H7 (cell line): ENCODE measurements at regions not wholly inside any gene's neighbourhood (a gene's known extent, or its start where the extent isn't known, plus 50 kb on each side); places are given as distances from the start of the nearest gene placed in this dataset.

ENCODE experiments used
- DNase-seq: peaks from one replicate; pipeline ENCODE4 v3.0.0; 2012
- H3K27me3 ChIP-seq: 2 replicates; pipeline ENCODE4 v1.6.0; 2011; ENCODE audit warnings: mild to moderate bottlenecking, low read length; ENCODE audit not compliant: control insufficient read depth, insufficient read depth
- H3K36me3 ChIP-seq: replicated peaks from 2 replicates; pipeline ENCODE4 v1.5.1; 2011; ENCODE audit warnings: low read length; ENCODE audit not compliant: control insufficient read depth, insufficient read depth
- H3K4me3 ChIP-seq: 2 replicates; pipeline ENCODE4 v1.5.1; 2011; ENCODE audit warnings: low read depth, mild to moderate bottlenecking, control low read depth, low read length, moderate library complexity; ENCODE audit not compliant: insufficient read depth

- no peaks in the 10 kb centered on the region for H3K27me3 ChIP-seq
- no peaks in the 10 kb centered on the region for H3K36me3 ChIP-seq
- H3K4me3 ChIP-seq = no peak overlapping the region
- no peak for DNase-seq
Observed at GRCh38 chr2:58665154-58665553, 424.0 kb upstream of the FANCL start.

- Histone ChIP-seq H3K36me3 (no peaks in the 10 kb centered on the region), H3K4me3 (no peak overlapping the region), H3K27me3 (no peaks in the 10 kb centered on the region)
- DNase-seq = no peak
Observed at GRCh38 chr2:58664523-58665151, 423.5 kb upstream of the FANCL start.

DNA sequence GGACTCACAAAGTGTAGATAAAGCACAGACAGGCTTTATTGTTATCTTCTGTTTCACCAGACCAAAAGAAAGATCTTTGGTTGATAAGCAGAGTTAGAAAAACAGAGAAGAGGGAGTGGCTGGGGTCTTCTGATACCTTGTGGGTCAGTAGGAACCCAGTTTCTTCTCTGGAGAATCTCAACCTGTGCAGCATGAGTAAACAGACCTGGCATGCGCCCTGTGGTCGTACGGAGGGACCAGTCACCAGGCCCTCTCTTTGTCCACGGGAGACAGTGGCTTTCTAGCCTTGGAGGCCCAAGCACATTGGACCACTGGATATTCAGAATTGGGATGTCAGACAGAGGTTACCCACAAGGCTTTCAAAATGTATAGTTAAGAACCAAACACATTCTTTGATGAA lies 418.9 kb upstream of the FANCL start:
- Histone ChIP-seq H3K4me3 (no peak overlapping the region), H3K27me3 (no peaks in the 10 kb centered on the region), H3K36me3 (no peaks in the 10 kb centered on the region)
- DNase-seq = no peak

GRCh38 chr2:58655152-58655551 lies 414.0 kb upstream of the FANCL start:
- H3K27me3 ChIP-seq = no peaks in the 10 kb centered on the region
- H3K4me3 ChIP-seq = no peak overlapping the region
- no peak for DNase-seq
- no peaks in the 10 kb centered on the region for H3K36me3 ChIP-seq

DNA sequence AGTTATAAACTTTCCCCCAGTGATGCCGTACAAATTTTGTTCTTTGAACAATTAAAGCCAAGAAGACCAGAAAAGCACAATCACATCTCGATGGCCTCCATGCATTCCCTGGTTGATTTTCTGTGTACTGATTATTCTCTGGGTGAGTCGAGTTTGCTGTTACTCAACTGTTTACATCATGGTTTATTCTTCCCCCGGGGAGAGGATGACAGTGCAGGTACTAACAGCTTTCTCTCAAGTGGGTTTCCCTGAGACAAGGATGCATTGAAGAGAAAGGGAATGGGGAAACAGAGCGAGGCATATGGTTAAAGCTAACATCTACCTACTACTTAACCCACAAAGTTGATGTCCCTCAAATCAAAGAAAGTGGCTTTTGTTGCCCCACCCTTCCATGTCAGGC lies 410.8 kb upstream of the FANCL start:
- no peaks in the 10 kb centered on the region for H3K36me3 ChIP-seq
- DNase-seq = no peak
- H3K27me3 ChIP-seq = no peaks in the 10 kb centered on the region
- no peak overlapping the region for H3K4me3 ChIP-seq

DNA sequence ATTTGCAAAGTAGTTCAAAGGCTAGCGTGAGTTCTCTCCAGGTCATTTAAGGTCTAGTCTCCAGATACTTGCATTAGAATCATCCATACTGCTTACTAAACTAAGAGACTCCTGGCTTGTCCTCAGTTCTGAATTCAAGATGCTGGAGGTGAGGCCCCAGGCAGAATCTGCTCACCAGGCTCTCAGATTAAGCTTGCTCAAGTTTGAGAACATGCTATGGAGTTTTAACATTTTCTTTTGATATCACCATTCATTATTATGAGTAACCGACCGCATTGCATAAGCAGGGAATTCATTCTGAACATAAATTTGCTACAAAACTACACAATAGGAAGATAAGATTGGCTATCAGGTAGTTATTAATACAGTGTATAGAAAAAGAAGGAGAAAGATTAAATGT lies 409.7 kb upstream of the FANCL start:
- no peaks in the 10 kb centered on the region for H3K36me3 ChIP-seq
- H3K27me3 ChIP-seq = no peaks in the 10 kb centered on the region
- no peak for DNase-seq
- H3K4me3 ChIP-seq = no peak overlapping the region

- no peaks in the 10 kb centered on the region for H3K36me3 ChIP-seq
- no peaks in the 10 kb centered on the region for H3K27me3 ChIP-seq
- H3K4me3 ChIP-seq = no peak overlapping the region
- DNase-seq = no peak
Observed at GRCh38 chr2:58649756-58650155, 408.6 kb upstream of the FANCL start.

GRCh38 chr2:58645017-58645416 lies 403.9 kb upstream of the FANCL start:
- no peaks in the 10 kb centered on the region for H3K27me3 ChIP-seq
- no peaks in the 10 kb centered on the region for H3K36me3 ChIP-seq
- no peak for DNase-seq
- H3K4me3 ChIP-seq = no peak overlapping the region

GRCh38 chr2:58644451-58644850 lies 403.3 kb upstream of the FANCL start:
- Histone ChIP-seq H3K36me3 (no peaks in the 10 kb centered on the region), H3K27me3 (no peaks in the 10 kb centered on the region), H3K4me3 (no peak overlapping the region)
- DNase-seq = no peak

GRCh38 chr2:58641001-58641400 lies 399.9 kb upstream of the FANCL start:
- no peak for DNase-seq
- Histone ChIP-seq H3K36me3 (no peaks in the 10 kb centered on the region), H3K4me3 (no peak overlapping the region), H3K27me3 (no peaks in the 10 kb centered on the region)

DNA sequence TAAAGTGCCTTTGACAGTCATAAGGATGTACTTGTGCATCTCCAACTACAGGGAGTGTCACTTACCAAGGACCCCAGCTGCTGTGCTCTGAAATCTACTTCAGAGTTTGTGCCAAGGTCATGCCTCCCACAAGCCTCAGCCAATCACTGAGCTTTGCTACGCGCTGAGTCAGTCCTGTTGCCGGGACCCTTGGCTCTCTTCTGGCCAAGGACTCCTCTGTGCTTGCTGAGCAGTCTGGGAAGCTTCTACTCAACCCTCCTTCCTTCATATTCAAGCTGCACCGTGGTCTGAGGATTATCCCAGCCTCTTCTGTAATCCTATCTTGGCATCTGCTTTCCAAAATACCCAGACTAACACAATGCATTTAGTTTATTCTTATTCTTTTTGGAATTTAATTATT lies 398.9 kb upstream of the FANCL start:
- Histone ChIP-seq H3K36me3 (no peaks in the 10 kb centered on the region), H3K4me3 (no peak overlapping the region), H3K27me3 (no peaks in the 10 kb centered on the region)
- DNase-seq = no peak

DNA sequence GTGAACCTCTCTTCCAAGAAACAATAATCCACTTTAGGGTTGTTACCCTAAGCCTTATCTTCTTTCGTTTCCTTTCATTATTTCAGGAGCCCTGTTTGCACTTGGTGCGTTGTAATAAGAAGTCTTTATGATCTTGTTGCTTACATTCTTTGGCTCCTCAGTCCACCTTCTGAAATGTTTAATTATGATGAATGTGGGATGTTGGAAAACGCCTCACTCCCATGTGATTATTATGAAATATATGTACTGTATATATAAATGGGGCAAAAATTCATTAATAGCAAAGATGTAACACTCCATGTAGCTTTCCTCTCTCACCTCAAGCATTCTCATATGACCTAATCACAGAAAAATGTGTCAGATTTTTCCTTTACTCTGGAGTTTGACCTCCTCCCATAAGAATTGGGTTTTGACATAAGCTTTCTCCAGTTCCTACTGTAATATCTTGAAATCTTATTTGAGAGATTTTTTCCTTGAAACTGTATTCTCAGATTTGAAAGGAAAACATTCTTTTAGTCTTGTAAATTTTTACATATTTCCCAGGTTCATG lies 397.2 kb upstream of the FANCL start:
- DNase-seq = no peak
- no peaks in the 10 kb centered on the region for H3K36me3 ChIP-seq
- no peaks in the 10 kb centered on the region for H3K27me3 ChIP-seq

GRCh38 chr2:58636872-58637271 lies 395.7 kb upstream of the FANCL start:
- no peak for DNase-seq
- H3K36me3 ChIP-seq = no peaks in the 10 kb centered on the region
- no peak overlapping the region for H3K4me3 ChIP-seq
- no peaks in the 10 kb centered on the region for H3K27me3 ChIP-seq

More for the DNA sequence above, 397.2 kb upstream of the FANCL start:
- H3K4me3 ChIP-seq = no peak overlapping the region

DNA sequence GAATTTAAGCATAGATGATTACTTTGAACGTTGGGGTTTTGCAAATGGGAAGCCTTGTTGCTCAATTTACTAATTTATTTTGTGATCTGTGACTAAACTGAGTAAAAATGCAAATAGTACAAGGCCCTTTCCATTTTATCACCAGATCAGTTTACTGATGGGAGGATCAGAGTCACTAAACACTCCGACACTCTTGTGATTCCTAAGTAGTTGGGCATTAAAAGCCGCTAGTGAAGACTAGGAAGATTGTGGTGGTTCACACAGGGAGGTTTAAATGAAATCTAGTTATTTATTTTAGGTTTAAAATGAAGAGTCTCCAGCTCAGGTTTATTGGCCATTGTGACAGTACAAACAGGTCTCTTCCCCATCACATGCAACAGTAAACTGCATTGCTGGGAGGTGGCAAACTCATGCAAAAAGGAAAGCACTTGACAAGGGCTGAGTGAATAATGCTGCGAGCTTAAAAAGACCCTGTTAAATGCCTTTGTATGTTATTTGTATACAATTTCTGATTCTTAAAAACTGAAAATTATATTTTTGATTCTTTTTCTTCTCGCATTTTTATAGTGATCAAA lies 394.8 kb upstream of the FANCL start:
- no peak for DNase-seq
- H3K4me3 ChIP-seq = no peak overlapping the region
- H3K36me3 ChIP-seq = no peaks in the 10 kb centered on the region
- no peaks in the 10 kb centered on the region for H3K27me3 ChIP-seq

DNA sequence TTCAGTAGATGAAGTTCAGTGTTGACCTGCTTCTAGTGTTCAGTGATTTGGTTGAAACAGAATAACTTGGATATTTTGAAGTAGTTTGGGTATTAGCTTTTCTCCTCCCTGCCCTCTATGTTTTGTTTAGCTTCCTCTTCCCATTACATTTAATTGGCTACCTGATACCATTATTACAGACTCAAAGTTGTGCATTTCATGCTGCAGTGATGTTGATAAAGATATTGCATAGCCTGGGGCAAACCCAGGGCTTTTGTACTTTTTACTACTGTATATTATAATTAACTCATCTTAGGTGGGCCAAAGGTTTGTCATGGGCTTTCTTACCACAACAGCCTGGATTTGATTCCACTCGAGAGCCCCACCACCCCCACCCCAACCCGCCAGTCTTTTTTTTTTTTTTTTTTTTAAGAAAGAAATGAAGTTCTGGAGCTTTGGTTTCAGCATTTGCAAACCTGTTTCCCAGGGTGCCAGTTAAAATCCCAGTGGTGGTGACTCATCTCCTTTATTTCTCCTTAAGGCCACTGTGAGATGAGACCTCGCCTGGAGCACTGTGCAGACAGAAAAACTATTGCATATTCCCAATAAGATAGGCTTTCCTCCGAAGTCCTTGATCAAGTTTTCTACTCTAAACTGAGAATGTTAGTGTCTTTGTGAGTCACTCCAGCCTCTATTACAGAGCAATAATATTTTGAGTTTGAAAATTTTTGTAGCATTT lies 393.7 kb upstream of the FANCL start:
- Histone ChIP-seq H3K27me3 (no peaks in the 10 kb centered on the region), H3K36me3 (no peaks in the 10 kb centered on the region), H3K4me3 (no peak overlapping the region)
- peak; percentile 1 for DNase-seq
